Esophagus squamous epithelium (tissue), 4 donors: ENCODE measurements at regions not wholly inside any gene's neighbourhood (a gene's known extent, or its start where the extent isn't known, plus 50 kb on each side); places are given as distances from the start of the nearest gene placed in this dataset.

Experiments
- CTCF ChIP-seq, 6 experiments: fragments of 450-650 bp in 4 of 6; fragments of 200-600 bp in 2 of 6; sonication (generic) in 2 of 6; IDR thresholded peaks; one replicate each; pipeline ENCODE4 v1.5.1; 2016 to 2019; ENCODE audit warnings: antibody characterized with exemption in 6 of 6, mild to moderate bottlenecking in 4 of 6, moderate library complexity in 4 of 6
- POLR2A ChIP-seq, 4 donors: fragments of 450-650 bp; IDR thresholded peaks; one replicate each; pipeline ENCODE4 v1.6.1; 2017; ENCODE audit warnings: antibody characterized with exemption in 4 of 4, mild to moderate bottlenecking in 4 of 4, moderate library complexity in 3 of 4

DNA sequence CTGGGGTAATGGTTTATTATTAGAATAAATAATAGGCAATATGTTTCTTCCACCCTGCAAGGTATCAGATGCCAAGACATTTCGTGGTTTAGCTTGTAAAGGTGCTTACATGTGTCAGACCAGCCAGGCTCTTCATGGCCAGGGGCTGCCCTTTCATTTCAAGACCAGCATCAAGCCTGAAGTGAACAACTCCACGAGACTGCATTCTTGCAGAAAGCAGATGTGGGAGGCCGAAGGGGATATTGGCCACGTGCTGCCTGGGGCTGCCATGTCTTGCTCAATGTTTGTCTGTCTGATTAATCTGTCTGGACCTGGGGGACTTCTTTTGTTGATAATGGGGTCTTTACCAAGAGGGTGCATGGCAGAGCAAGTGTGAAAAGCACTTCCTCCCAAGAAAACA, 294.2 kb upstream of the RBFOX1 start:
- TF ChIP-seq CTCF (IDR thresholded peaks at IDR 0.05) (no peak), POLR2A (IDR thresholded peaks at IDR 0.05) (no peak)
